ENCODE measurements at regions not wholly inside any gene's neighbourhood (a gene's known extent, or its start where the extent isn't known, plus 50 kb on each side); places are given as distances from the start of the nearest gene placed in this dataset.

DNA sequence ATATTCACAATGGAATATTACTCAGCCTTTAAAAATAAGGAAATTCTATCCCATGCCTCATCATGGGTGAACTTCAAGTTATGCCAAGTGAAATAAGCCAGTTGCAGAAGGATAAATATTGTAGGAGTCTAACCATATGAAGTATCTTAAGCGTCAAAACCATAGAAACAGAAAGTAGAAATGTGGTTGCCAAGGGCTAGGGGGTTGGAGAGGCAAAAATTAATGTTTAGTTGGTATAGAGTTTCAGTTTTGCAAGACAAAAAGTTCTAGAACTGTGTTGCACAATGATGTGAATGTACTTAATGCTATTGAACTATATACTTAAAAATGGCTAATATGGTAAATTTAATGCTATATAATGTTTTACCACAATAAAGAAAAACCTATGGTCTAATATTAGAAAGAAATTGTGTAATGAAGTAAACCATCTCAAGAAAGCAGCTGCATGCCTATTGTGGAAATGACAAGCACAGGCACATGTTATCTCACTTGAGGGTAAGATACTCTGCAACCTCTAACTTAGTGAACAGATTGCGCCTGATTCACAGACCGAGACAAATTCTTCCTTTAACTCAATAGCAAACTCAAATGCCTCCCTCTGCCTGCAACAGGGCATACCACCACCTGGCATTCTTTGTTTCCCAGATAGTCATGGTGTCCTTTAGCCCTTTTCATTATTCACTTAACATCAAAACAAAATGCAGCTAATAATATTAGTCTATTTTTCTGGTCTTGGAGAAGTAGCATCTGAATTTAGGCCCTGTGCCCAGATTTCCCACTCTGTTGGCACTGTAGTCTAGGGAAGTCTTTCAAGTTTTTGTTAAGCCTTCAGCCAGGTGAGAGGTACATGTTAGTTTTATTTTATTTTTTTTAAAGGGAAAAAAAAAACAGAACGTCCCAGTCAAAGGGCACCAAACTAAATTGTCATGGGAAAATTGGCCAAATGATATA, 80.2 kb upstream of the ACP3 start:
- DNase-seq (ENCODE audit: low read depth in 2 of 2), result no peak

- DNase-seq (ENCODE audit: low read depth in 2 of 2), result no peak
These were observed 79.6 kb upstream of the ACP3 start for GRCh38 chr3:132237652-132238032.

DNA sequence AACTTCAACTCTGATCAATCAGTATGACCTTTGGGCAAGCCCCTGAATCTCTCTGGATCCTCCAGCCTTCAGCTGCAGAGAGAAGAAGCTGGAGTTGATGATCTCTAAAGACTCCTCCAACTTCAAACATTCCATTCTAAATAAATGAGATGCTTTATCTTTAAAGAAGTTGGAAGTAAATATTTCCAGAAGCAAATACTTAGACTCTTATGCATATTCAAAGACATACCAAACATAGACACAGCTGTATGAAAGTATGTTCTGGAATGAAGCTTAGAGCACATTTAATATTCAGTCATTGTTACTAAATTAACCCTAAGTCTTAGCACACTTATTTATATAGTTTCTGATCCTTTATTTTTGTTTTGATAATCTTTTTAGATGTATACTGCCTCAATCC, 77.6 kb upstream of the ACP3 start:
- no peak for DNase-seq (ENCODE audit: low read depth in 2 of 2)

DNA sequence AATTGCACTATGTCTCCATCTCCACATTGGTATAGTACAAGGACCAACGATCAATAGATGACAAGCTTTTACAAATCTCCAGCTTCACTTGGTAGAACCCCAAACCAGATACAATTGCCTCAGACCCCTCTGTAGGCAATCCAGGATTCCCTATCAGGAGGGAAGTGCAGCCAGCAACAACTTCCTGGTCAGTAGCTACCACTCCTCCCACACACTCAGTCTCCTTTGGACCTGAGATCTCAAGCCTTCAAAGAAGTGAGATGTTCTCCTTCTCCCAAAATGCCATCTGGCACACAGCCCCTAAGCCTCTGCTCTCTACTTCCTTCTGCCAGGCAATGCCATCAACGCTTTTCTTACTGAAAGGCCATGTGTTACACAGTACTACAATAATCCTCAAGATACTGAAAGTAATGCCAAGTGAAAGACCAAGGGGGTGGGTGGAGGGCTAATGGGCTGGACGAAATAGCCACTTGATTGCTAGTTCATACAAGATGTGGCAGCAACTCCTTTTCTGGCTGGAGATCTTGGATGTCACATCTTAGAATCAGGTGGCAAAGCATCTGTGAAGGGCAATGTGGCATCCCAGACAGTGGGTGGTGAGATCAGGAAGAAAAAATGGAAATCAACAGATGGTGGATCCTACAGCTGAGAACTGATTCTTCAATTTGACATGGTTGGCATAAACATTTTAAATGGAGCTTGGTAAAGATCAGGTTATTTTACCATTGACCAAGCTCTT, 75.3 kb upstream of the ACP3 start:
- no peak for DNase-seq (ENCODE audit: low read depth in 2 of 2)

DNA sequence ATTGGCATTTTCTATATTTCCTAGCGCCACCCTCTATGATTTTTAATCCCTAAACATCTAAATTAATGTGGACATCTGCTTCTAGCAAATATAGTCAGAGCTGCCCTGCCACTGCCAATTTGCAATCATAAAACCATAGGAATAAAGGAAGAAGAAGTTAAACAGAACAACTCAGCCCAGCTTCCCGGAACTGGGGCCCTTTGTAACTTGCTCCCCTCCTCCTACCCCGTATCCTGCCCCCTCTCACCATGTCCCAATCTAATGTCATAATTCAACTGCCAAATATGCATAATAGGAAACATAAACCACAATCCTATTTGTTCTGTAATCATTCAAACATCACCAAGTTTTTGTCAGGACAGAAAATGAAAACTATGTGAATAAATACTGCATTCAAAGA, 74.4 kb upstream of the ACP3 start:
- DNase-seq (ENCODE audit: low read depth in 2 of 2), result no peak

- DNase-seq (ENCODE audit: low read depth in 2 of 2), result no peak
These were observed 71.6 kb upstream of the ACP3 start for GRCh38 chr3:132245552-132246142.

DNA sequence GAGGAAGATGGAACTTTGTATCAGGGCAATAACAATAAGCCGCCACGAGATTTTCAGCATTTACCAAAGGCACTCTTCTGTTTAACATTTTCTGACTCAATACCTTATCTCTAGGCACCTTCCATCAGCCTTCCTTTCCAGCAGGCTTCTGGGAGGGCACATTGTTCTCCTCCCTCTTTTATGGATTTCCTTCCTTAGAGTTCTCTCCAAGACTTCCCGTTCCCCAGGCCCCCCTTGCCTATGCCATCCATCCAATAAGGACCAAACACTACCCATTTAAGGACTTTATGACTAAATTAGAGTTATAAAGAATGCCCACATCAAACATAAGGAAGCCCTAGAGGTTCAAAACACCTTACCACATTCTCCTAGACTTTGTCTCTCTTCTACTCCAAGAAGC, 71.0 kb upstream of the ACP3 start:
- no peak for DNase-seq (ENCODE audit: low read depth in 2 of 2)

- DNase-seq (ENCODE audit: low read depth in 2 of 2), result no peak
These were observed 70.0 kb upstream of the ACP3 start for GRCh38 chr3:132247211-132247610.

- no peak for DNase-seq (ENCODE audit: low read depth in 2 of 2)
These were observed 68.7 kb upstream of the ACP3 start for GRCh38 chr3:132248490-132248889.

- no peak for DNase-seq (ENCODE audit: low read depth in 2 of 2)
These were observed 63.8 kb upstream of the ACP3 start for GRCh38 chr3:132253262-132253878.

DNA sequence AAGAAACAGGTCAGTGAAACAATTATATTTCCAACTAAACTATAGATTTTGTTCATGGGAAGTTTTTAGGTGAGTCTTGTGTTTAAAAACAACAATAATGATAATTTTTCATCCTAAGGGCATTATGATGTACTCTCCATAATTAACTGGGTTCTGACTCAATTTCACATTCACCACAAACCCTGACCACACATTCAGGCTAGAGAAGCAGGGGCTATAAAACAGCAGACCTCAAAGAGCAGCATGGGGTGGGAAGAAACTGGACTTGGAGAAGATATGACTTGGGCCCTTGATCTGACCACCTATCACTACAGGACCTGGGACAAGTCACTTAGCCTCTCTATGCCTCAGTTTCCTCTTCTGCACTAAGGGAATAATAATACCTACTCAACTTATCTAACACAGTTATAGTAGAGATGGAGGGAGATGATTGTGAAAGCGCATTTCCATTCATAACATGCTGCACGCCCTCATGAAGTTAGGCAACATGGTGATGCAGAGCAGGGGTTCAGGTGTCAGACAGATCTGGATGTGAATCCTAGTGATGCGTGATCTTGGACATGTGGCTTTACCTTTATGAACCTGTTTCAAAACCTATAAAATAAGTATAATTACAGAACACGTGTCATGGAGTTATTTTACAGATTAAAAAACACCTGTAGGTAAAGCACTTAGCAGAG, 63.0 kb upstream of the ACP3 start:
- DNase-seq (ENCODE audit: low read depth in 2 of 2), result no peak

DNA sequence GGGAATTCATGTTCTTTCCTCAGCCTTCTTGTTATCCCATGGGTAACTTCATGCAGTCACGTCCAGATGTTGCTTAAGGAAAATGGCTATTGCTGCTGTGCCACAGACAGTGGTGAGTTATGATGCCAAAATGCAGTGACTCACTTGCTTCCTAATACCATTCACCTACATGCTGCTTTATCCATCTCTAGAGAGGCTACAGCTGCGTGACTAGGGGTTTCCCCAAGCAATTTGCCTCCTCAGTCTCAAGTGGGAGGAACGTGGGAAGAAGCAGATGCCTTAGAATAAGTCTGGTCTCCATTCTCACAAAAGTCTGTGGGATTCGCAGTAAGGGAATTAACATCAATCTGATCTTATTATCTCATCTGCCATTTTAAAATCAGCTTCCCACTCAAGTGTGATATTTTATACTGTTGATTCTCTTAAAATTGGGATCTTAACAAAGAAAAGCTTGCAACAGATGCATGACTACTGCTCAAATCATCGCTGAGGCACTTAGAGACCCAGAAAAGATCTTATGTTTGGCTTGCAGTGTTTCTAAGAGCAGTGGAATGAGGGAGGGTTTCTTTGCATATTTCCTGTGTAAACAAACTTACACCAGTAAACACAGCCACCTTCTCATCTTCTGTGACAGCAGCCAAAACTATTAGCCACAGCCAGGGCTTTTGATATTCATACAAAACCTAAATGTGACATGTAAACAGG, 62.0 kb upstream of the ACP3 start:
- DNase-seq (ENCODE audit: low read depth in 2 of 2), result no peak

- DNase-seq (ENCODE audit: low read depth in 2 of 2), result no peak
These were observed 60.2 kb upstream of the ACP3 start for GRCh38 chr3:132256989-132257388.

DNA sequence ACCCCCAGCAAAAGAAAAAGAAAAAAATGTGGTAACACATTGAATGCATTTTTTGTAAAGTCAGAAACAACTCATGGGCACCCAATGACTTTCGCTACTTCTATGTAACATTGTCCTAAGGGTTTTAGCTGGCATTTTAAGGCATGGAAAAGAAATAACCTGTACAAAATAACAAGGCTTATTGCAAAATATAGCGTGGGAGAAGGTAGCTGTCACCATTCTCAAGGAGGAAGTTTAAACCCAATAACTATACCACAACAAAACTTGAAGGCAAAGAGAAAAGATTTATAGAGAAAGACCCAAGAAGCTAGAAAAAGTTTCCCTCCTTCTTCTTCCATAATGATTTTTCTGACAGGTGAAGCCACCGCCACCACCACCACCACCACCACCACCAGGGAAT, 55.7 kb upstream of the ACP3 start:
- no peak for DNase-seq (ENCODE audit: low read depth in 2 of 2)

DNA sequence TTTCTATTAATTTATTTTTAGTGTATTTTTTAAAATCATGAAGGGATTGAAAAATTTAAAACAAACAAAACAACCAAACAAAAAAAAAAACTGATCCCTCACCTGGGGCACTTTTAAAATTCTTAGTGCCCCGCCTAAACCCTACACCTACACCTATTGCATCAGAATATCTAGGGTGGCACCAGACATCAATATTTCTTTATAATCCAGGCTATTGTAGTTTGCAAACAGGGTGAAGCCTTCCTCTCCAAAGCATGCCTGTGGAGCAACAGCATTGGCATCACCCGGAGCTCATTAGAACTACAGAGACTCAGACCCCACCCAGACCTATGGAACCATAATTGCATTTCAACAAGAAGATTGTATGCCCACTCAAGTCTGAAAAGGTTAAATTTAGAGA, 54.9 kb upstream of the ACP3 start:
- DNase-seq (ENCODE audit: low read depth in 2 of 2), result no peak

GRCh38 chr3:132262956-132263355, 54.3 kb upstream of the ACP3 start:
- DNase-seq (ENCODE audit: low read depth in 2 of 2), result no peak

GRCh38 chr3:132265028-132265427, 52.2 kb upstream of the ACP3 start:
- no peak for DNase-seq (ENCODE audit: low read depth in 2 of 2)

- DNase-seq (ENCODE audit: low read depth in 2 of 2), result no peak
These were observed 51.7 kb upstream of the ACP3 start for GRCh38 chr3:132265488-132265887.

- no peak for DNase-seq (ENCODE audit: low read depth in 2 of 2)
These were observed 49.7 kb upstream of the ACP3 start for GRCh38 chr3:132267391-132267993.

Measured in stimulated activated CD4-positive, alpha-beta T cell treated with anti-CD3 and anti-CD28 coated beads, Interleukin-12 subunit alpha, Interleukin-12 subunit beta, amount 100 ng/mL, for 24 hours (primary cell).